ENCODE measurements at regions not wholly inside any gene's neighbourhood (a gene's known extent, or its start where the extent isn't known, plus 50 kb on each side); places are given as distances from the start of the nearest gene placed in this dataset.

GRCh38 chr2:11955884-11956291 lies 209.5 kb downstream of the LPIN1 start:
- intact Hi-C loops (cut with micrococcal nuclease) = no loop called here
- CTCF ChIA-PET = interaction anchor here (1.0 kb wide), 1 partner anchor 89 kb away, joined by 3 read pairs; no protein-coding TSS in a partner anchor

GRCh38 chr2:11962707-11963328 lies 216.4 kb downstream of the LPIN1 start:
- Histone ChIP-seq H3K9me3 (ENCODE audit: control extremely low read depth in 1 of 3, control insufficient read depth in 2 of 3, insufficient read depth in 1 of 3, low read length in 2 of 3) (no peaks in the 10 kb centered on the region), H3K9ac (ENCODE audit: low read length) (no peak overlapping the region), H3K27ac (ENCODE audit: low read length in 2 of 2) (no peak overlapping the region), H3K4me1 (ENCODE audit: control insufficient read depth in 2 of 2, insufficient read depth in 2 of 2, low read length in 2 of 2) (no peaks in the 10 kb centered on the region), H4K20me1 (ENCODE audit: control insufficient read depth, insufficient read depth, low read length, poor library complexity, severe bottlenecking) (no peaks in the 10 kb centered on the region), H3K36me3 (replicated peaks in 1 of 2; ENCODE audit: control extremely low read depth in 1 of 2, control insufficient read depth in 1 of 2, extremely low read depth in 1 of 2, insufficient read depth in 2 of 2, low read length in 1 of 2) (no peaks in the 10 kb centered on the region), H3K4me3 (ENCODE audit: control extremely low read depth in 1 of 5, extremely low read depth in 1 of 5, insufficient read depth in 1 of 5, low read depth in 2 of 5, low read length in 4 of 5) (no peak overlapping the region), H3K27me3 (replicated peaks in 1 of 4; ENCODE audit: control extremely low read depth in 1 of 4, control insufficient read depth in 3 of 4, insufficient read depth in 4 of 4, low read length in 3 of 4) (no peaks in the 10 kb centered on the region), H3K79me2 (ENCODE audit: control insufficient read depth, insufficient read depth, low read length) (no peaks in the 10 kb centered on the region), H2AFZ (ENCODE audit: insufficient read depth, low read depth, low read length, poor library complexity, severe bottlenecking) (no peak overlapping the region), H3K4me2 (replicated peaks; ENCODE audit: low read depth, low read length, poor library complexity, severe bottlenecking) (no peak overlapping the region)
- ChIA-PET CTCF (no interaction called here), POLR2A (no interaction called here)
- WGBS (ENCODE audit: insufficient coverage) = 96% methylated on average over 7 of the region's 10 CpGs
- ATAC-seq (ENCODE audit: low read depth) (no peak), DNase-seq (no peak)
- Mint-ChIP-seq H3K9me3 (ENCODE audit: insufficient read depth) (no peaks in the 10 kb centered on the region), H3K4me1 (peaks cover 15% of the 10 kb centered on the region), H3K27ac (no peak overlapping the region), H3K4me3 (no peak overlapping the region), H3K27me3 (no peaks in the 10 kb centered on the region)
- intact Hi-C loops (cut with micrococcal nuclease) = no loop called here
- TF ChIP-seq CTCF (IDR thresholded peaks at IDR 0.05) (no peak), EZH2 (IDR thresholded peaks at IDR 0.05; ENCODE audit: borderline replicate concordance, insufficient read depth, low read depth, low read length, poor library complexity, severe bottlenecking) (no peak)

More at GRCh38 chr2:11955884-11956291, 209.5 kb downstream of the LPIN1 start:
- no peak overlapping the region for H3K27ac ChIP-seq (ENCODE audit: low read length in 2 of 2)
- no peak overlapping the region for H3K4me3 Mint-ChIP-seq
- no peak overlapping the region for H3K27ac Mint-ChIP-seq
- no peak overlapping the region for H2AFZ ChIP-seq (ENCODE audit: insufficient read depth, low read depth, low read length, poor library complexity, severe bottlenecking)
- H3K4me2 ChIP-seq (replicated peaks; ENCODE audit: low read depth, low read length, poor library complexity, severe bottlenecking) = no peak overlapping the region
- peaks cover 9% of the 10 kb centered on the region for H3K4me1 Mint-ChIP-seq
- POLR2A ChIA-PET = no interaction called here
- ATAC-seq (ENCODE audit: low read depth) (no peak), DNase-seq (no peak)
- WGBS (ENCODE audit: insufficient coverage) = 90% methylated on average over 8 of the region's 9 CpGs
- TF ChIP-seq EZH2 (IDR thresholded peaks at IDR 0.05; ENCODE audit: borderline replicate concordance, insufficient read depth, low read depth, low read length, poor library complexity, severe bottlenecking) = no peak
- no peak for TF ChIP-seq CTCF (IDR thresholded peaks at IDR 0.05)
- no peaks in the 10 kb centered on the region for H4K20me1 ChIP-seq (ENCODE audit: control insufficient read depth, insufficient read depth, low read length, poor library complexity, severe bottlenecking)
- no peaks in the 10 kb centered on the region for H3K27me3 Mint-ChIP-seq
- H3K27me3 ChIP-seq (replicated peaks in 1 of 4; ENCODE audit: control extremely low read depth in 1 of 4, control insufficient read depth in 3 of 4, insufficient read depth in 4 of 4, low read length in 3 of 4) = no peaks in the 10 kb centered on the region
- no peaks in the 10 kb centered on the region for H3K36me3 ChIP-seq (replicated peaks in 1 of 2; ENCODE audit: control extremely low read depth in 1 of 2, control insufficient read depth in 1 of 2, extremely low read depth in 1 of 2, insufficient read depth in 2 of 2, low read length in 1 of 2)
- H3K9me3 Mint-ChIP-seq (ENCODE audit: insufficient read depth) = no peaks in the 10 kb centered on the region
- no peaks in the 10 kb centered on the region for H3K9me3 ChIP-seq (ENCODE audit: control extremely low read depth in 1 of 3, control insufficient read depth in 2 of 3, insufficient read depth in 1 of 3, low read length in 2 of 3)
- no peaks in the 10 kb centered on the region for H3K79me2 ChIP-seq (ENCODE audit: control insufficient read depth, insufficient read depth, low read length)
- H3K4me3 ChIP-seq (ENCODE audit: control extremely low read depth in 1 of 5, extremely low read depth in 1 of 5, insufficient read depth in 1 of 5, low read depth in 2 of 5, low read length in 4 of 5) = no peak overlapping the region
- H3K4me1 ChIP-seq (ENCODE audit: control insufficient read depth in 2 of 2, insufficient read depth in 2 of 2, low read length in 2 of 2) = no peaks in the 10 kb centered on the region
- no peak overlapping the region for H3K9ac ChIP-seq (ENCODE audit: low read length)

Data from B cell (primary cell).